ENCODE measurements at regions not wholly inside any gene's neighbourhood (a gene's known extent, or its start where the extent isn't known, plus 50 kb on each side); places are given as distances from the start of the nearest gene placed in this dataset.

GRCh38 chr1:57987523-57987922 lies 559.0 kb downstream of the OMA1 start:
- RAD21 ChIA-PET (ENCODE audit: unreplicated experiment) = no interaction called here
- H4K20me1 ChIP-seq (ENCODE audit: control insufficient read depth, insufficient read depth) = no peaks in the 10 kb centered on the region
- FAIRE-seq (no peak), DNase-seq (ENCODE audit: low read depth, low spot score) (no peak), ATAC-seq (no peak)
- in situ Hi-C loops (cut with MboI) = no loop called here
- H3K27me3 ChIP-seq (replicated peaks in 1 of 2; ENCODE audit: control insufficient read depth in 2 of 2, insufficient read depth in 2 of 2, low read length in 1 of 2) = no peaks in the 10 kb centered on the region
- H3K9ac ChIP-seq (ENCODE audit: control insufficient read depth, insufficient read depth, low read length) = no peak overlapping the region
- H3K4me2 ChIP-seq (ENCODE audit: control insufficient read depth, insufficient read depth) = no peak overlapping the region
- BruUV-seq (replicated peaks) = no TSS peak
- H3K4me1 ChIP-seq (ENCODE audit: control insufficient read depth, insufficient read depth, low read length) = no peaks in the 10 kb centered on the region
- 27% methylated on average over 4 of the region's 4 CpGs for WGBS (ENCODE audit: insufficient coverage, insufficient replicate concordance, low lambda C conversion rate, missing lambda C conversion rate)
- CTCF ChIA-PET = no interaction called here
- no peaks in the 10 kb centered on the region for H3K36me3 ChIP-seq (ENCODE audit: control insufficient read depth in 2 of 2, insufficient read depth in 2 of 2, low read length in 1 of 2)
- no peak overlapping the region for H2AFZ ChIP-seq (ENCODE audit: control insufficient read depth, low read depth, low read length)
- intact Hi-C loops (cut with micrococcal nuclease; ENCODE audit: unreplicated experiment) = no loop called here
- H3K4me3 ChIP-seq = no peak overlapping the region
- POLR2A ChIA-PET = no interaction called here
- SMC1A ChIA-PET (ENCODE audit: uncharacterized antibody, unreplicated experiment) = no interaction called here
- H3K9me3 ChIP-seq (replicated peaks; ENCODE audit: control insufficient read depth, insufficient read depth, low read length) = no peaks in the 10 kb centered on the region
- H3K79me2 ChIP-seq (ENCODE audit: control insufficient read depth, insufficient read depth, low read length) = no peaks in the 10 kb centered on the region
- no peak overlapping the region for H3K27ac ChIP-seq (ENCODE audit: control insufficient read depth, insufficient read depth)
- TF ChIP-seq CREM (IDR thresholded peaks at IDR 0.05; ENCODE audit: low read depth) = no peak
- TF ChIP-seq EP300 (IDR thresholded peaks at IDR 0.05; ENCODE audit: borderline replicate concordance in 1 of 2, control insufficient read depth in 1 of 2, low read depth in 2 of 2, low read length in 2 of 2) = no peak
- no peak for TF ChIP-seq NR2F1 (conservative IDR thresholded peaks at IDR 0.05)
- no peak for TF ChIP-seq ZBTB40 (IDR thresholded peaks at IDR 0.05; ENCODE audit: borderline replicate concordance)
- no peak for TF ChIP-seq BMI1 (IDR thresholded peaks at IDR 0.05; ENCODE audit: borderline replicate concordance)
- TF ChIP-seq CBFB (IDR thresholded peaks at IDR 0.05; ENCODE audit: low read depth) = no peak
- no peak for TF ChIP-seq ATF2 (IDR thresholded peaks at IDR 0.05; ENCODE audit: low read length)
- no peak for TF ChIP-seq CUX1 (IDR thresholded peaks at IDR 0.05; ENCODE audit: insufficient replicate concordance, low read depth, low read length)
- no peak for TF ChIP-seq ZBTB33 (IDR thresholded peaks at IDR 0.05)
- TF ChIP-seq RELB (IDR thresholded peaks at IDR 0.05; ENCODE audit: low read depth) = no peak

Data from GM12878 (cell line).